LNCAP (cell line): ENCODE measurements at regions not wholly inside any gene's neighbourhood (a gene's known extent, or its start where the extent isn't known, plus 50 kb on each side); places are given as distances from the start of the nearest gene placed in this dataset.

ENCODE experiments used
- TF ChIP-seq, protein P1 (sequence below): fragments of 450-650 bp; IDR thresholded peaks from 2 replicates; pipeline ENCODE4 v1.5.1; 2017; ENCODE audit warnings: mild to moderate bottlenecking

DNA sequence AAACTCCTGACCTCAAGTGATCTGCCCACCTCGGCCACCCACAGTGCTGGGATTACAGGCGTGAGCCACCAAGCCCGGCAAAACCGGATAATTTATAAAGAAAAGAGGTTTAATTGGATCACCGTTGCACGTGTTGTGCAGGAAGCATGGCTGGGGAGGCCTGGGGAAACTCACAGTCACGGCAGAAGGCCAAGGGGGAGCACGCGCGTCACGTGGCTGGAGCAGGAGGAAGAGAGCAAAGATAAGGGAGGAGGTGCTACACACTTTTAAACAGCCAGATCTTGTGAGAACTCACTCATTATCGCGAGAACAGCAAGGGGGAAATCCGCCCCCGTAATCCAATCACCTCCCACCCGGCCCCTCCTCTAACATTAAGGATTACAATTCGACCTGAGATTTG, 177.9 kb upstream of the TENM3 start:
- TF ChIP-seq, protein P1, sequence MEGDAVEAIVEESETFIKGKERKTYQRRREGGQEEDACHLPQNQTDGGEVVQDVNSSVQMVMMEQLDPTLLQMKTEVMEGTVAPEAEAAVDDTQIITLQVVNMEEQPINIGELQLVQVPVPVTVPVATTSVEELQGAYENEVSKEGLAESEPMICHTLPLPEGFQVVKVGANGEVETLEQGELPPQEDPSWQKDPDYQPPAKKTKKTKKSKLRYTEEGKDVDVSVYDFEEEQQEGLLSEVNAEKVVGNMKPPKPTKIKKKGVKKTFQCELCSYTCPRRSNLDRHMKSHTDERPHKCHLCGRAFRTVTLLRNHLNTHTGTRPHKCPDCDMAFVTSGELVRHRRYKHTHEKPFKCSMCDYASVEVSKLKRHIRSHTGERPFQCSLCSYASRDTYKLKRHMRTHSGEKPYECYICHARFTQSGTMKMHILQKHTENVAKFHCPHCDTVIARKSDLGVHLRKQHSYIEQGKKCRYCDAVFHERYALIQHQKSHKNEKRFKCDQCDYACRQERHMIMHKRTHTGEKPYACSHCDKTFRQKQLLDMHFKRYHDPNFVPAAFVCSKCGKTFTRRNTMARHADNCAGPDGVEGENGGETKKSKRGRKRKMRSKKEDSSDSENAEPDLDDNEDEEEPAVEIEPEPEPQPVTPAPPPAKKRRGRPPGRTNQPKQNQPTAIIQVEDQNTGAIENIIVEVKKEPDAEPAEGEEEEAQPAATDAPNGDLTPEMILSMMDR = no peak

DNA sequence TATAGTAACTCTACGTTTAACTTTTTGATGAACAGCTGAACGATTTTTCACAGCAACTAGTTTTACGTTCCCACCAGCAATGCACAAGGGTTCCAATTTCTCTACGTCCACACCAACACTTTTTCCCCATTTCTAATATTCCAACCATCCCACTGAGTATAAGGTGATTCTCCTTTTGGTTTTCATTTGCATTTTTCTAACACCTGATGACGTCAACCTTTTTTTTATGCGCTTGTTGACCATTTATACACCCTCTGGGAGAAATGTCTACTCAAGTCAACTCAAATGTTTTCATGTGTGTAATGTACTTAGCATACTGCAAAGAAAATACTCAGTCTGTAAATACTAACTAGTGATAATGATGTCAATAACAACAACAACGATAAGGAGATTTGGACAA, 177.2 kb upstream of the TENM3 start:
- TF ChIP-seq, protein P1 = no peak

DNA sequence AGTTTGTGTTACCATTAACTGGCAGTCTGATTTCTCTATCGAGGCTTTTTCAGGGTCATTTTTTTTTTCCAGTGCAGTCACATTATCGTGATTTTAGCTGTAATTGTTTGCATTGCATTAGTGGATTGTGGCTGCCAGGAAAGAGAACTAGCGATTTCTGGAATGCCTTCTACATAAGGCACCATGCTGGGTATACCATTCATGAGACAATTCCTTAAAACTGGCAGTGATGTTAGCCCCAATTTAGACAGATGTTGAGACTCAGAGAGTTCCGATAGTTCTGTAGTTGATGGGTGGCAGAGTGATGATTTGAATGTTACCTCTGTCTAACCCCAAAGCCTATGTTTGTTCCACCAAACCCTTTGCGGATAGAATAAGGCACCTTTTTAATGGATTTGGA, 175.4 kb upstream of the TENM3 start:
- TF ChIP-seq, protein P1 = no peak

DNA sequence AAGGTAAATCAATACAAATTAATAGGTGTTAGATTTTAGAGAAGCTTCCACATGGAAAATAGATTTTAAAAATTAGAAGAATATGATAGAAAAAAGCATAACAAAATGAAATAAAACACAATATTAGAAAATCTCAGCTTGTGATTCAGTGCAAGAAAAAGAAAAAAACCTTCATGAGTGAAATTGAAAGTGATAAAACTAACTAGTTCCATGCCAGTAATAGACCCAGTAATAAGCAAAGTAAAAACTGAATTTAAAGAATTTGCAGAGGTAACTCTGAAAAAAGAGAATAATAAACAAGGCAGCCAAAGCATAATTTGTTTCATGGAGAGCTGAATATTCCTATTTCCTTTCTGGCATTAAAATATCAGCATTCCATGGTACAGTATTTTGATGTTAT, 174.3 kb upstream of the TENM3 start:
- TF ChIP-seq, protein P1 = no peak

DNA sequence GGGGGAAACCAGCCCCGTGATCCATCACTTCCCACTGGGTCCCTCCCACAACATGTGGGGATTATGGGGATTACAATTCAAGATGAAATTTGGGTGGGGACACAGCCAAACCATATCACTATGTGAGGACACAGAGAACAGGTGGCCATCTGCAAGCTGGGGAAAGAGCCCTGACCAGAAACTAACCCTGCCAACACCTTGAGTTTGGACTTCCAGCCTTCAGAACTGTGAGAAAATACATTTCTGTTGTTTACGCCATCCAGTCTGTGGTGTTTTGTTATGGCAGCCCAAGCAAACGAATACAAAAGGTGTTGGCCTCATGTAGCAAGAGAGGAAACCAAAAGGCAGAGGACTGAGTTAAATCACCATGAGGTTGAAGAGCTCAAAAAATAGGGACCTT, 169.9 kb upstream of the TENM3 start:
- TF ChIP-seq, protein P1 = no peak

DNA sequence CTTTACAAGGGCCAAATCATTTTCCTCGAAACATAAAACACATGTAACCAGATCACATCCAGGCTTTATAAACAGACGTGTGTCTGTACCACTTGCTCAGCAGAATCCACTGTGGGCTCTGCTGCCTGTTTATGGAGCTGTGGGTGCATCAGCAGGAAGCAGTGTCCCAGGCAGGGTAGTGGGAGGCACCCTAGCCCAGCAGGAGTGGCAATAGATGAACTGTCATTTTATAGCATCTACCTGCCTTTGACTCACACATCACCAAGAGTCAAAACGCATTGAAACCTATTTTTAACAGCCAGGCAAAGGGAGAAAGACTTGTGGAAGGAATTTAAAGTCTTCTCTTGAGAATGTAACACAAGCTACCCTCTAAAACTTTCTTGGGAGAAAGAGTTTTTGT, 169.1 kb upstream of the TENM3 start:
- TF ChIP-seq, protein P1 = no peak

DNA sequence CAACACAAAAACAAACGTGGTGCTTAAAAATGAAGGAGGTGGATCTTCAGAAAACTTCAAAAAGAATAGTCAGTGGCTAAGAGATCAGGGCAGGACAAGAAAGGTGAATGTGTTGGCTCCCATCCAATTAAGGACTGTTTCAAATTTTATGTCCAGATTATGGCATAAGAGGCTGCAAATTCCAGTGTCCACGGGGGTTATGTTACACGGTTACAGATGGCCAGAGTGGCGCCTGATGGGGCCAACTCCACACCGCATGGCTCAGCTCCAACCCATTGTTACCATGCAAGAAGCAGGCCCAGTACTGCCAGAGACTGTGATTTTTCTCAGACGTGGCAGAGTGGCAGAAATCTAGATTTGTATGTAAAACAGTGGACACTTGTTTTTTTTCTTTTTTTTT, 168.4 kb upstream of the TENM3 start:
- TF ChIP-seq, protein P1 = no peak

DNA sequence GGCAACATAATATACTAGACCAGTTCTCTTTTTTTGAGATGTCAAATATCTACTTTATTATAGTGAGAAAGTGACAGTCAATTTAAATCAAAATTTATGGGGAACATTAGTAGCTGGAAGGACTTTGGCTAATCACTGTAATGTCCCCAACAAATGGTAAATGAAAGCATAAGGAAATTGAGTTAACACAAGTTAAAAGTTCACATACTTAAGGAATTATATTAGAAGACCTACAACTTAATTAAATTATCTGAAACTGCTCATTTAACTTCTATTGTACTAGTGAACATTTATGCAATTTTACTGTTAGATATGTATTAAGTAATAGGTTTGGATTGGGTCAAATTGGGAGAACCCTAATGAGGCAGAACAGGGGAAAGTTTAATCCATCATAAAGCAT, 160.3 kb upstream of the TENM3 start:
- TF ChIP-seq, protein P1 = no peak
